NCI-H1105 treated with DMSO at 0.1 percent for 48 hours (cell line): ENCODE measurements at regions not wholly inside any gene's neighbourhood (a gene's known extent, or its start where the extent isn't known, plus 50 kb on each side); places are given as distances from the start of the nearest gene placed in this dataset.
"Not testable (repeated sequence)": the region's sequence is repeated elsewhere in the genome, so short reads cannot be mapped to it uniquely, and the experiment has no call there.

ENCODE experiments used
- DNase-seq: peaks from one replicate; lab custom pipeline; 2025; lab: John Stamatoyannopoulos, UW

- DNase-seq: not testable (repeated sequence)
Observed at GRCh38 chrX:128000033-128000432, 52.2 kb downstream of the ACTRT1 start.

GRCh38 chrX:127963696-127964095 lies 88.5 kb downstream of the ACTRT1 start:
- no peak for DNase-seq

GRCh38 chrX:127947450-127947849 lies 104.8 kb downstream of the ACTRT1 start:
- no peak for DNase-seq

- DNase-seq: no peak
Observed at GRCh38 chrX:127943571-127943970, 108.6 kb downstream of the ACTRT1 start.

GRCh38 chrX:127908384-127908783 lies 143.8 kb downstream of the ACTRT1 start:
- no peak for DNase-seq

- no peak for DNase-seq
Observed at GRCh38 chrX:127888767-127889166, 163.4 kb downstream of the ACTRT1 start.

GRCh38 chrX:127884921-127885320 lies 167.3 kb downstream of the ACTRT1 start:
- no peak for DNase-seq

- no peak for DNase-seq
Observed at GRCh38 chrX:127879585-127879984, 172.6 kb downstream of the ACTRT1 start.

- peak; percentile 31 for DNase-seq
Observed at GRCh38 chrX:127877318-127877717, 174.9 kb downstream of the ACTRT1 start.

GRCh38 chrX:127873637-127874036 lies 178.6 kb downstream of the ACTRT1 start:
- DNase-seq: no peak

GRCh38 chrX:127866857-127867256 lies 185.3 kb downstream of the ACTRT1 start:
- not testable (repeated sequence) for DNase-seq

- no peak for DNase-seq
Observed at GRCh38 chrX:127861611-127862010, 190.6 kb downstream of the ACTRT1 start.
